ENCODE measurements at regions not wholly inside any gene's neighbourhood (a gene's known extent, or its start where the extent isn't known, plus 50 kb on each side); places are given as distances from the start of the nearest gene placed in this dataset.

DNA sequence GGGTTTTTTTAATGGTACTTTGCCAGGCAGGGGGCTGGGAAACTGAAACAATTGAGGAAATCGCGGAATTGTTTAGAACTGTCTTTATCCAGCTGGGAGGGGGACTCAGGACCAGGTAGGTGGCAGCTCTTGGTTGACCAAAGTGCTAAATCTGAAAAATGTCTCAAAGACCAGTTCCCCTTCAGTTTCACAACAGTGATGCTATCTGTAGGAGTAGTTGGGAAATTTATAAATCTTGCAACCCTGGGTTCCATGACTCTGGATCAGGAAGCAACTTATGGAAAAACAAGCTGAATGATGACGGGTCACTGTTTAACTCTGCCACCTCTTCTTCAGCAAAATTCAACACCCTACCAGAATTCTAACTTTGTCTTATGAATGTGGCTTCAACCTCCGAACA lies 99.7 kb downstream of the FAM50B start:
- H3K27me3 ChIP-seq (ENCODE audit: control insufficient read depth, insufficient read depth, low read length): no peaks in the 10 kb centered on the region
- no peaks in the 10 kb centered on the region for H3K36me3 ChIP-seq (ENCODE audit: control insufficient read depth, insufficient read depth, low read length)
- H3K4me3 ChIP-seq (ENCODE audit: low read length): no peak overlapping the region
- H3K9me3 ChIP-seq (ENCODE audit: control insufficient read depth, low read length): no peaks in the 10 kb centered on the region
- H3K9ac ChIP-seq (ENCODE audit: low read length): no peak overlapping the region
- H3K4me1 ChIP-seq (ENCODE audit: control insufficient read depth, insufficient read depth, low read length): no peaks in the 10 kb centered on the region

DNA sequence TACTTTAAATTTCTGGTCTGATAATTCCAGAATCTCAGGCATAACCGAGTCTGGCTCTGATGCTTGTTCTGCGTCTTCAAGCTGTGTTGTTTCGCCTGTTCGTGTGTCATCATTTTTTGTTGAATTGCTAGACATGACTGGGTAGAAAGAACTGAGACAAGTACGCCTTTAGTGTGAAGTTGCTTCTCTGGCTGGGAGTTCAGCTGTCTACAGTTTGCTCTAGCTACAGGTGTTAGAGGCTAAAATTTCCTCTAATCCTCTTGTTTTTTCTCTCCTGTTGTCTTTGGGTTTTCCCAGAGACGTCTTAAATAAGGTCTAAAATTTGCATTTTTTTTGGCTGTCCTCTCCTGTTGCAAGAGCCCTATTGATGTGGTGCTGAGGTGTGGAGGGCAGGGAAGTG lies 100.3 kb downstream of the FAM50B start:
- Histone ChIP-seq H3K4me1 (ENCODE audit: control insufficient read depth, insufficient read depth, low read length) (no peaks in the 10 kb centered on the region), H3K4me3 (ENCODE audit: low read length) (no peak overlapping the region), H3K27me3 (ENCODE audit: control insufficient read depth, insufficient read depth, low read length) (no peaks in the 10 kb centered on the region)

DNA sequence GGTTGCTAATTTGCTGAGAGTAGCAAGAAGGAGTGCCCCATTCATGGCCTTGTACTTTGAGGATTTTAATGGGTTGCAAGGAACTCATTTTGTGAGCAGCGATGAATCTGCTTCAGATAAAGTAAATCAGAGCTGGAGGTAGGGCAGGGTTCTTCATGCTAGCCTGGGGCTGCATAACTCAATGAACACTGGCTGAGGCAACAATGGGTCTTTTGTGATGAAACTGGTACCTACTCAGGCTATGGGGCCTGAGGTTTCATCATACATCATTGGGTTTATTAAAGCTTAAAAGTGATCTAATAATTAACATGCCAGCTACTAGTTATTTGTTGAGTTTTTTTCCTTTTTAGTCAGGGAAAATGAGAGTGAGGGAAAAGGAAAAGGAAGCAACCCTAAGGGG lies 106.9 kb downstream of the FAM50B start:
- Histone ChIP-seq H3K4me3 (ENCODE audit: low read length) (no peak overlapping the region), H3K27me3 (ENCODE audit: control insufficient read depth, insufficient read depth, low read length) (no peaks in the 10 kb centered on the region), H3K9ac (ENCODE audit: low read length) (no peak overlapping the region), H3K4me1 (ENCODE audit: control insufficient read depth, insufficient read depth, low read length) (no peaks in the 10 kb centered on the region), H3K9me3 (ENCODE audit: control insufficient read depth, low read length) (no peaks in the 10 kb centered on the region), H3K36me3 (ENCODE audit: control insufficient read depth, insufficient read depth, low read length) (no peaks in the 10 kb centered on the region)

More for the DNA sequence above, 100.3 kb downstream of the FAM50B start:
- no peak overlapping the region for H3K9ac ChIP-seq (ENCODE audit: low read length)
- H3K9me3 ChIP-seq (ENCODE audit: control insufficient read depth, low read length): no peaks in the 10 kb centered on the region
- H3K36me3 ChIP-seq (ENCODE audit: control insufficient read depth, insufficient read depth, low read length): no peaks in the 10 kb centered on the region

DNA sequence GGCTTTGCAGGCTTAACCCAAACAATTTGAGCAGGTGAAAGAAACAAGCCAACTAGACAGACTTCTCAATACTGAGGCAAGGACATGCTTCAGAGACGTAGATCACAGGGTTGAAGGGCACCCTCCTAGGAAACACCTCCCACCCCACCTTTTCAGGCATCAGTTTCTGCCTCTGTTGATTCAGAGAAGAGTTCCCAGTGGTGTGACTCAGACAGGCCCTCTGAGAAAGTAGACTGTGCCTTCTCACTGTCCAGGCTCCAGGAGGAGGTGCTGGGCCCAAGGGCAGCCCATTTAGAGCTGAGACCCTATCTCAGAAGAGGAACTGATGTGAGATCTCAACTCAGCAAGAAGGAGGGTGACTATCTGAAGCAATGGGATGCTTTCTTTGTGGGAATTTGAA lies 108.1 kb downstream of the FAM50B start:
- Histone ChIP-seq H3K4me1 (ENCODE audit: control insufficient read depth, insufficient read depth, low read length) (no peaks in the 10 kb centered on the region), H3K36me3 (ENCODE audit: control insufficient read depth, insufficient read depth, low read length) (no peaks in the 10 kb centered on the region), H3K4me3 (ENCODE audit: low read length) (no peak overlapping the region), H3K9ac (ENCODE audit: low read length) (no peak overlapping the region), H3K27me3 (ENCODE audit: control insufficient read depth, insufficient read depth, low read length) (no peaks in the 10 kb centered on the region), H3K9me3 (ENCODE audit: control insufficient read depth, low read length) (no peaks in the 10 kb centered on the region)

DNA sequence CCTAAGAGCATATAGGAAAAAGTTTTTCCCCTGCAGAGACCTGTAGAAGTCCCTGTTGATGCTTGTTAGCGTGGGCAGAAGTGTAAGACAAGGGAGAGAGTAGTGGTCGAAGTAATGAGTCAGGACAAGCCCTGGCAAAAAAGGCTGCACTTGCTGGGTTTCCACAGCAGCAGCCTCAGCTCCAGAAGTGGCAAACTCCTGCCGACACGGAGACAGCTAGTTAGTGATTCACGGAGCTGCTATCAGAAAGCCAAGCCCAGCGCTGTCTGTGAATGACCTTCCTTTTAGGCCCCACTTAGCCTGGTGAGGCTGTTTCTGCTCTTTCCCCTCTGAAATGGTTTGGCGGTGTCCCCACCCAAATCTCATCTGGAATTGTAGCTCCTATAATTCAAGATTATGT lies 109.1 kb downstream of the FAM50B start:
- Histone ChIP-seq H3K36me3 (ENCODE audit: control insufficient read depth, insufficient read depth, low read length) (no peaks in the 10 kb centered on the region), H3K9me3 (ENCODE audit: control insufficient read depth, low read length) (no peaks in the 10 kb centered on the region), H3K9ac (ENCODE audit: low read length) (no peak overlapping the region), H3K4me3 (ENCODE audit: low read length) (no peak overlapping the region), H3K27me3 (ENCODE audit: control insufficient read depth, insufficient read depth, low read length) (no peaks in the 10 kb centered on the region), H3K4me1 (ENCODE audit: control insufficient read depth, insufficient read depth, low read length) (no peaks in the 10 kb centered on the region)

DNA sequence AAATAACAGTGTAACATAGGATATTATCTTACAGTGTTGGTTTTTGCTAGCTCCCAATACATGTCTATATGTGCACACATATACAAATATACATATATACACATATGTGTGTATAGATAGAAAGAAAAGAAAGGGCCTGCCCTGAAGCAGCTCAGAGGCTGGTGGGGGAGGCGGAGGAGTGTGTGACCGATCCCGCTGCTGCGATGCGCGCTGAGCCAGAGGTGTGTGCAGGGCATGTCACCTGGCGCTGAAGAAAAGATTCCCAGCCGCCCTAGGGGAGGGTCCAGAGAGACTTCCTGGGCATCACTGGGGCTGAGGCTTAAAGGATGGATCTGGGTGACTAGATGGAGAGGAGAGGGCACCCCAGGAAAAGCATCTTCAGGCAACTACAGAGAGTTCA lies 110.2 kb downstream of the FAM50B start:
- no peak overlapping the region for H3K9ac ChIP-seq (ENCODE audit: low read length)
- H3K4me1 ChIP-seq (ENCODE audit: control insufficient read depth, insufficient read depth, low read length): no peaks in the 10 kb centered on the region
- H3K9me3 ChIP-seq (ENCODE audit: control insufficient read depth, low read length): no peaks in the 10 kb centered on the region
- no peaks in the 10 kb centered on the region for H3K36me3 ChIP-seq (ENCODE audit: control insufficient read depth, insufficient read depth, low read length)
- no peaks in the 10 kb centered on the region for H3K27me3 ChIP-seq (ENCODE audit: control insufficient read depth, insufficient read depth, low read length)
- H3K4me3 ChIP-seq (ENCODE audit: low read length): no peak overlapping the region

DNA sequence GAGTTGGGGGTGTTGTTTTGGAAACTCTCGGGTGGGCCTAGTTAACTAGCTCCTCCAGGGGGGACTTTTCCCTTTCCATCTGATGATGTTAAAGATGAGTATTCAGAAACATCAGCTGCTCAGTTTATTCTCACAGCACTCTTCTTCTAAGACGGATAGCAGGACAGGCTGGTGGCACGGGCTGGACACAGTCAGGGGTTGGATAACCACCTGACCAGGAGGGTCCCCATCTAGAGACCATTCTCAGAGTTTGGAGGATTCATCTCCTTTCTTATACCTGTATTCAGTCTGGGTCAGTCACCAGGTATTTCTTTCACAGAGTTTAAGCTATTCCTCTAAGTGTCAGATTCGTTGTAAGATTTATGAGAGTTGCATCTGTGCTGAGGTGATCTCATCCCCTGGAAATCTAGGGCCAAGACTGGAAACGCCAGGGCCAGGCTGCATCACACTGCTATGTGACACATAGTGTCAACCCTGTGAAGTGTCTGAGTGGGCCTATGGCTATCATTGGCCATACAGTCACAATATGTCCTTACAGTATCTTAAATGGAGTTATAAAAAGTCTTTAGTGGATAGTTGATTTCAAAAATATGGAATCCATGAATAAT lies 111.7 kb downstream of the FAM50B start:
- H3K9me3 ChIP-seq (ENCODE audit: control insufficient read depth, low read length): no peaks in the 10 kb centered on the region
- H3K9ac ChIP-seq (ENCODE audit: low read length): no peak overlapping the region
- H3K36me3 ChIP-seq (ENCODE audit: control insufficient read depth, insufficient read depth, low read length): no peaks in the 10 kb centered on the region
- H3K27me3 ChIP-seq (ENCODE audit: control insufficient read depth, insufficient read depth, low read length): no peaks in the 10 kb centered on the region
- H3K4me1 ChIP-seq (ENCODE audit: control insufficient read depth, insufficient read depth, low read length): no peaks in the 10 kb centered on the region
- H3K4me3 ChIP-seq (ENCODE audit: low read length): no peak overlapping the region

DNA sequence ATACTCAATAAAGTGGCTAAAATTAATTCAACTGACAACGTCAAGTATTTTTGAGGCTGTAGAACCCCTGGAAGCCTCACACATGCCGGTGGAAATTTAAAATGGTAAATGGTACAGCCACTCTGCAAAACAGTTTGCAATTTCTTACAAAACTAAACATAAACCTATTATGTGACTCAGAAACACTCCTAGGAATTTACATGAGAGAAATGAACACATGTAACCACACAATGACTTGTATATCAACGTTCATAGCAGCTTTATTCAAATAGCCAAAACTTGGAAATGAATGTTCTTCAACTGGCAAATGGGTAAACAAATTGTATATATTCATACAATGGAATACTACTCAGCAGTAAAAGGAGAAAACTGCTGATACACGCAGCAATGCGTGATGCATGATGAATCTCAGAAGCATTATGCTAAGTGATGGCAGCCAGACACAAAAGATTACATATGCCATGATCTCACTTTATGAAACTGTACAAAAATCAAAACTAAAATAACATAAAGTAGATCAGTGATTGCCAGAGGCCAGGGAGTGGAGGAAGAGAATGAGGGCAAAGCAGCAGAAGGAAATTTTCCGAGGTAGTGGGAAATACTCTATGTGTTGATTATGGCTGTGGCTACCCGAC lies 112.5 kb downstream of the FAM50B start:
- no peak overlapping the region for H3K9ac ChIP-seq (ENCODE audit: low read length)
- no peaks in the 10 kb centered on the region for H3K4me1 ChIP-seq (ENCODE audit: control insufficient read depth, insufficient read depth, low read length)
- H3K9me3 ChIP-seq (ENCODE audit: control insufficient read depth, low read length): no peaks in the 10 kb centered on the region
- H3K27me3 ChIP-seq (ENCODE audit: control insufficient read depth, insufficient read depth, low read length): no peaks in the 10 kb centered on the region
- no peaks in the 10 kb centered on the region for H3K36me3 ChIP-seq (ENCODE audit: control insufficient read depth, insufficient read depth, low read length)
- H3K4me3 ChIP-seq (ENCODE audit: low read length): no peak overlapping the region

DNA sequence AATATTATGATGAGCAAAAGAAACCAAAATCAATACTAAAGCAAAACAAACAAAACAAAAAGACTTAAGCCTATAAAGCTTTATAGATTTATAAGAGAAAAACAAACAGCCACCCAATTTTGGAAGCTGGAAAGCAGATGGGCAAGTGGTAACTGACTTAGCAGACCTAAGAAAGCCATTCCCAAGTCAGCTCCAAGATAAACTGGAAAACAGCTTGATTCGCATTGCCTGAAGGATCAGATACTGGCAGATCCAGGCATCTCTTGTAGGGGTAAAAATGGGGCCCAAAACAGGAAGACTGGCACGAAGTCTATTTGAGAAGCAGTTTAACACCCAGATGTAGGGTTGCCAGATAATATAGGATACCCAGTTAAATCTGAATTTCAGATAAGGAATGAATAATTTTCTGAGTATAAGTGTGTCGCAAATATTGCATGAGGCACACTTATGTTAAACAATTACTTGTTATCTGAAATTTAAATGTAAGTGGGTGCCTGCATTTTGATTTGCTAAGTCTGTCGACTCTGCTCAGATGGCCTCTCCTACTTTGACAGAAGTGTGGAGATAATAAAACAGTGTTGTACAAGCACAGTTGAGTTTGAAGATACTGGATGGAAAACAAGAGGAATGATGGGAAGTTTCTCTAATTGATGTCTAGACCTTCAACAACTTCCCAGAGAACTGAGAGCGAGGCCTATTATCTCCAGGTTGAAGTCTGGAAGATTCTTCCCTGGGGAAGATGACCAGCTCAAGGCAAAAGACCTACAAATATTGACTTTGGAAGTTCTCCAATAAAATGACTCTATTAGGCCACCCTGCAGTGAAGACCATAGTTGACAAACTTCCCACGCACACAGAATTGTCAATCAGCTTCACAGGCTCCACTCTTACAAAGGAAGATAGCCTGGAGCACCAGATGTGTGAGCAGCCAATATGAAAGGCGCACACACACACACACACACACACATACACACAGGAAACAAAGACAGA lies 113.4 kb downstream of the FAM50B start:
- no peaks in the 10 kb centered on the region for H3K27me3 ChIP-seq (ENCODE audit: control insufficient read depth, insufficient read depth, low read length)
- no peaks in the 10 kb centered on the region for H3K9me3 ChIP-seq (ENCODE audit: control insufficient read depth, low read length)
- no peak overlapping the region for H3K4me3 ChIP-seq (ENCODE audit: low read length)
- no peaks in the 10 kb centered on the region for H3K4me1 ChIP-seq (ENCODE audit: control insufficient read depth, insufficient read depth, low read length)
- H3K9ac ChIP-seq (ENCODE audit: low read length): no peak overlapping the region
- H3K36me3 ChIP-seq (ENCODE audit: control insufficient read depth, insufficient read depth, low read length): no peaks in the 10 kb centered on the region

DNA sequence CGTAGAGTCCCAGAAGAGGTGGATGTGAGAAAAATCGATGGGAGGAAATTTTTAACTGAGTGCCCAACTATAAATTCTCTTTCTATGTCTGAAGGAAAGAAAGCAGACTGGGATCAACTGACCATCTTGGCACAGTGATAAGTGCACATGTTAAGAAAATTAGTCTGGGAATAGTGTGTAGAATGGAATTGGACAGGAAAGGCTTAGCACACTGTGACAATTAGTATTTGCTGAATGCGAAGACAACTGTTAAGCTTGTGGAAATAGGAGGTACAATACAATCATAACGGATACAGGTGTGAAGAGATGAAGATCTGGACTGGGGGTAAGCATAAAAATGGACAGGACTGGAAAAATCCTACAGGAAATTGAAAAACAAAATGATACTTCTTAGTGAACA lies 114.3 kb downstream of the FAM50B start:
- H3K9me3 ChIP-seq (ENCODE audit: control insufficient read depth, low read length): no peaks in the 10 kb centered on the region
- H3K9ac ChIP-seq (ENCODE audit: low read length): no peak overlapping the region
- H3K27me3 ChIP-seq (ENCODE audit: control insufficient read depth, insufficient read depth, low read length): no peaks in the 10 kb centered on the region
- H3K36me3 ChIP-seq (ENCODE audit: control insufficient read depth, insufficient read depth, low read length): no peaks in the 10 kb centered on the region
- no peaks in the 10 kb centered on the region for H3K4me1 ChIP-seq (ENCODE audit: control insufficient read depth, insufficient read depth, low read length)
- H3K4me3 ChIP-seq (ENCODE audit: low read length): no peak overlapping the region

DNA sequence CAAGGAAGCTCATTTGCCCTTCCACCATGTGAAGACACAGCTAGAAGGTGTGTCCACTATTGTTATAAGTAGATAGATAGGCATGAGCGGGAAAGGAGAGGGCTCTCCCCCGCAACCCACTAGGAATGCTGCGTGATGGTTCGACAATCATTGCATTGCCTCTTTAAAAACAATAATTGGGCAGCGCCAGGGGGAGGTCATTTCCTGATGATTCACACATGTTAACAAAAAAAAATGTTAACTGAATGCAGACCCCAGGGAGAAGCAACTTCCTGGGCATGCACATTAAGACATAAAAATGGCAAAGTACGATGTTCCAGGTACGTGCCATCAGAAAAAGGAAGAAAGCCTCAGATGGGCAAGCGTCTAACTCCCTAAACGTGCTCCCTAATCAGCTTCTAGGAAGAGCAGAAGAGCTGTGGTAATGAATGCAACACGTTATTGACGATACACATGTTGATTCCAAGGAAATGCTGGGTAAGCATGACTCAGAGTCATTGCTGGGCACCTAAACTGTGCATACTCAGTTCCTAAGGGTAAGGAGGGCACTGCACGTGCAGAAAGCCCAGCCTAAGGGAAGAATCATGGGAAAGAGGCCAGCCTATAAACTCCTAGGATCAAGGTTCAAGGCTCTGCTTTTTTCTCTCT lies 113.7 kb downstream of the FAM217A start:
- H3K9me3 ChIP-seq (ENCODE audit: control insufficient read depth, low read length): no peaks in the 10 kb centered on the region
- H3K4me1 ChIP-seq (ENCODE audit: control insufficient read depth, insufficient read depth, low read length): no peaks in the 10 kb centered on the region
- H3K36me3 ChIP-seq (ENCODE audit: control insufficient read depth, insufficient read depth, low read length): no peaks in the 10 kb centered on the region
- no peak overlapping the region for H3K4me3 ChIP-seq (ENCODE audit: low read length)
- H3K27me3 ChIP-seq (ENCODE audit: control insufficient read depth, insufficient read depth, low read length): no peaks in the 10 kb centered on the region
- no peak overlapping the region for H3K9ac ChIP-seq (ENCODE audit: low read length)

DNA sequence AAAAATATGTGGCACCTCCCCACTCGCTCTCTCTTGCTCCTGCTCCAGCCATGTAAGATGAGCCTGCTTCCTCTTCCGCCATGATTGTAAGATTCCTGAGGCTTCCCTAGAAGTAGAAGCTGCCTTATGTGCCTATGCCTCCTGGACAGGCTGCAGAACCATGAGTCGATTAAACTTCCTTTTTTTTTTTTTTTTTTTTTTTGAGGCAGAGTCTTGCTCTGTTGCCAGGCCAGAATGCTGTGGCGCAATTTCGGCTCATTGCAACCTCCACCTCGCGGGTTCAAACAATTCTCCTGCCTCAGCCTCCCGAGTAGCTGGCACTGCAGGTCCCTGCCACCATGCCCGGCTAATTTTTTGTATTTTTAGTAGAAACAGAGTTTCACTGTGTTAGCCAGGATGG lies 112.5 kb downstream of the FAM217A start:
- no peaks in the 10 kb centered on the region for H3K27me3 ChIP-seq (ENCODE audit: control insufficient read depth, insufficient read depth, low read length)
- H3K4me3 ChIP-seq (ENCODE audit: low read length): no peak overlapping the region

More for the DNA sequence above, 112.5 kb downstream of the FAM217A start:
- Histone ChIP-seq H3K36me3 (ENCODE audit: control insufficient read depth, insufficient read depth, low read length) (no peaks in the 10 kb centered on the region), H3K9me3 (ENCODE audit: control insufficient read depth, low read length) (no peaks in the 10 kb centered on the region), H3K4me1 (ENCODE audit: control insufficient read depth, insufficient read depth, low read length) (no peaks in the 10 kb centered on the region), H3K9ac (ENCODE audit: low read length) (no peak overlapping the region)

Measured in mucosa of stomach (tissue), 1 donor.